H9 (cell line): ENCODE measurements at regions not wholly inside any gene's neighbourhood (a gene's known extent, or its start where the extent isn't known, plus 50 kb on each side); places are given as distances from the start of the nearest gene placed in this dataset.

Experiments used
- DNase-seq: peaks from one replicate; pipeline ENCODE4 v3.0.0-alpha.2; 2017
- H2AFZ ChIP-seq: one replicate; pipeline ENCODE4 v1.6.1; 2013; ENCODE audit warnings: mild to moderate bottlenecking, low read length, control low read depth, moderate library complexity
- H2AK5ac ChIP-seq: 2 replicates; pipeline ENCODE4 v1.6.1; 2013; ENCODE audit warnings: low read length, control low read depth, mixed read lengths; ENCODE audit not compliant: insufficient read length
- H2BK120ac ChIP-seq: one replicate; pipeline ENCODE4 v1.6.1; 2013; ENCODE audit warnings: low read depth, mild to moderate bottlenecking, low read length, control low read depth, inconsistent platforms; ENCODE audit not compliant: poor library complexity, severe bottlenecking
- H2BK12ac ChIP-seq: 2 replicates; pipeline ENCODE4 v1.6.1; 2013; ENCODE audit warnings: low read length, control low read depth, mixed read lengths, low read depth; ENCODE audit not compliant: insufficient read length
- H2BK15ac ChIP-seq: 2 replicates; pipeline ENCODE4 v1.6.1; 2013; ENCODE audit warnings: low read depth, low read length, control low read depth
- H2BK20ac ChIP-seq: one replicate; pipeline ENCODE4 v1.6.1; 2013; ENCODE audit warnings: low read depth, mild to moderate bottlenecking, low read length, control low read depth, inconsistent platforms; ENCODE audit not compliant: poor library complexity, severe bottlenecking
- H2BK5ac ChIP-seq: 2 replicates; pipeline ENCODE4 v1.6.1; 2013; ENCODE audit warnings: low read length, control low read depth, mixed read lengths; ENCODE audit not compliant: insufficient read length
- H3K14ac ChIP-seq: 2 replicates; pipeline ENCODE4 v1.6.1; 2013; ENCODE audit warnings: low read length, control low read depth; ENCODE audit not compliant: insufficient read depth
- H3K18ac ChIP-seq: 2 replicates; pipeline ENCODE4 v1.6.1; 2013; ENCODE audit warnings: low read depth, mild to moderate bottlenecking, mixed read lengths, low read length, control low read depth; ENCODE audit not compliant: insufficient read length
- H3K23ac ChIP-seq: 2 replicates; pipeline ENCODE4 v1.6.1; 2013; ENCODE audit warnings: low read length, control low read depth, mixed read lengths, low read depth; ENCODE audit not compliant: insufficient read length
- H3K23me2 ChIP-seq: 2 replicates; pipeline ENCODE4 v1.6.1; 2013; ENCODE audit warnings: low read depth, mild to moderate bottlenecking, mixed read lengths, low read length, control low read depth; ENCODE audit not compliant: insufficient read length, poor library complexity, severe bottlenecking
- H3K27ac ChIP-seq: 2 replicates; pipeline ENCODE4 v1.5.1; 2013; ENCODE audit warnings: low read length, control low read depth, mixed read lengths, low read depth; ENCODE audit not compliant: insufficient read length
- H3K27me3 ChIP-seq: 2 replicates; pipeline ENCODE4 v1.6.1; 2013; ENCODE audit warnings: low read length, control low read depth, inconsistent platforms; ENCODE audit not compliant: insufficient read depth
- H3K4ac ChIP-seq: 2 replicates; pipeline ENCODE4 v1.6.1; 2013; ENCODE audit warnings: low read depth, mild to moderate bottlenecking, control low read depth, inconsistent platforms, low read length, moderate library complexity
- H3K4me1 ChIP-seq: 2 replicates; pipeline ENCODE4 v1.6.1; 2013; ENCODE audit warnings: low read length, control low read depth, inconsistent platforms; ENCODE audit not compliant: insufficient read depth
- H3K4me2 ChIP-seq: 2 replicates; pipeline ENCODE4 v1.6.1; 2013; ENCODE audit warnings: low read length, control low read depth, mixed read lengths; ENCODE audit not compliant: insufficient read length, insufficient read depth
- H3K56ac ChIP-seq: 2 replicates; pipeline ENCODE4 v1.6.1; 2013; ENCODE audit warnings: low read depth, mild to moderate bottlenecking, mixed read lengths, low read length, control low read depth; ENCODE audit not compliant: insufficient read length
- H3K79me1 ChIP-seq: 2 replicates; pipeline ENCODE4 v1.6.1; 2013; ENCODE audit warnings: low read depth, mild to moderate bottlenecking, moderate library complexity, low read length, control low read depth, inconsistent platforms; ENCODE audit not compliant: insufficient read depth, poor library complexity, severe bottlenecking
- H3K79me2 ChIP-seq: 2 replicates; pipeline ENCODE4 v1.6.1; 2013; ENCODE audit warnings: low read length, control low read depth, inconsistent platforms; ENCODE audit not compliant: insufficient read depth
- H3K9ac ChIP-seq: 2 replicates; pipeline ENCODE4 v1.6.1; 2013; ENCODE audit warnings: low read length, control low read depth, mixed read lengths; ENCODE audit not compliant: insufficient read length; ENCODE audit errors: extremely low read depth
- H3K9me3 ChIP-seq: one replicate; pipeline ENCODE4 v1.6.1; 2013; ENCODE audit warnings: low read depth, low read length, inconsistent platforms; ENCODE audit not compliant: control insufficient read depth
- H3T11ph ChIP-seq: one replicate; pipeline ENCODE4 v1.6.1; 2013; ENCODE audit warnings: mild to moderate bottlenecking, low read length, control low read depth, inconsistent platforms
- H4K20me1 ChIP-seq: one replicate; pipeline ENCODE4 v1.6.1; 2013; ENCODE audit not compliant: control insufficient read depth, insufficient read length, insufficient read depth
- H4K5ac ChIP-seq: 2 replicates; pipeline ENCODE4 v1.6.1; 2013; ENCODE audit warnings: low read depth, mild to moderate bottlenecking, mixed read lengths, low read length, control low read depth; ENCODE audit not compliant: insufficient read length
- H4K8ac ChIP-seq: replicated peaks from 2 replicates; pipeline ENCODE4 v1.6.1; 2013; ENCODE audit warnings: low read length, control low read depth, mixed read lengths, low read depth; ENCODE audit not compliant: insufficient read length
- H4K91ac ChIP-seq: 2 replicates; pipeline ENCODE4 v1.6.1; 2013; ENCODE audit warnings: low read depth, mild to moderate bottlenecking, moderate library complexity, mixed read lengths, low read length, control low read depth; ENCODE audit not compliant: insufficient read length
- H3K27ac Mint-ChIP-seq, 3 experiments: 2 replicates in 2 of 3; 3 replicates in 1 of 3; pipeline ENCODE4 v1.8.0; 2020 to 2021; ENCODE audit warnings: mixed read lengths in 3 of 3, mild to moderate bottlenecking in 1 of 3, moderate library complexity in 1 of 3
- H3K27me3 Mint-ChIP-seq: 2 replicates; pipeline ENCODE4 v1.8.0; 2021; ENCODE audit warnings: low read depth, mild to moderate bottlenecking, moderate library complexity, mixed read lengths
- H3K36me3 Mint-ChIP-seq, 3 experiments: 2 replicates in 2 of 3; 3 replicates in 1 of 3; pipeline ENCODE4 v1.8.0; 2020 to 2021; ENCODE audit warnings: low read depth in 3 of 3, mixed read lengths in 3 of 3; ENCODE audit not compliant: insufficient read depth in 1 of 3
- H3K4me1 Mint-ChIP-seq, 2 experiments: 2 replicates each; pipeline ENCODE4 v1.8.0; 2020; ENCODE audit warnings: mixed read lengths in 2 of 2
- H3K4me3 Mint-ChIP-seq, 2 experiments: 2 replicates in 1 of 2; 3 replicates in 1 of 2; pipeline ENCODE4 v1.8.0; 2020 to 2021; ENCODE audit warnings: mild to moderate bottlenecking in 2 of 2, mixed read lengths in 2 of 2, moderate library complexity in 1 of 2
- H3K9me3 Mint-ChIP-seq, 2 experiments: 2 replicates in 1 of 2; 3 replicates in 1 of 2; pipeline ENCODE4 v1.8.0; 2020; ENCODE audit warnings: mild to moderate bottlenecking in 2 of 2, mixed read lengths in 2 of 2, moderate library complexity in 1 of 2
- CTCF ChIP-seq: fragments of 200-600 bp; sonication (generic); conservative IDR thresholded peaks from 3 replicates; pipeline ENCODE4 v1.8.0; 2021; ENCODE audit warnings: antibody characterized with exemption, mild to moderate bottlenecking
- WGBS: extraction: QIAGEN DNeasy Blood & Tissue Kit; methylation state at CpG from one replicate; pipeline ENCODE4 v1.1.7; 2013; ENCODE audit warnings: missing lambda C conversion rate, low lambda C conversion rate, mixed read lengths; ENCODE audit not compliant: insufficient read length; ENCODE audit errors: extremely low coverage; 5-methylcytosine and 5-hydroxymethylcytosine counted together

GRCh38 chr3:80606073-80606472, 838.3 kb upstream of the ROBO1 start:
- no peak overlapping the region; a peak in 1 of 7 replicates for H3K27ac Mint-ChIP-seq
- H4K5ac ChIP-seq: no peak overlapping the region

More at GRCh38 chr3:80606073-80606472, 838.3 kb upstream of the ROBO1 start:
- H3K79me1 ChIP-seq: no peaks in the 10 kb centered on the region
- H2AK5ac ChIP-seq: no peak overlapping the region
- Mint-ChIP-seq H3K9me3 (peaks cover 0 to 1% of the 10 kb centered on the region in 2 experiments; a peak in 1 of 5 replicates), H3K36me3 (no peaks in the 10 kb centered on the region), H3K27me3 (no peaks in the 10 kb centered on the region), H3K4me3 (no peak overlapping the region), H3K4me1 (peaks cover 9 to 11% of the 10 kb centered on the region in 2 experiments)
- no peak overlapping the region for H3K27ac ChIP-seq
- no peak for DNase-seq
- H3K27me3 ChIP-seq: no peaks in the 10 kb centered on the region
- no peak overlapping the region for H3T11ph ChIP-seq
- H4K8ac ChIP-seq: no peak overlapping the region
- H2AFZ ChIP-seq: no peak overlapping the region
- no peaks in the 10 kb centered on the region for H3K9me3 ChIP-seq
- TF ChIP-seq CTCF: peak; percentile 57; the same call in 2 of the 3 replicates
- no peak overlapping the region for H3K56ac ChIP-seq
- H2BK20ac ChIP-seq: no peak overlapping the region
- H3K23ac ChIP-seq: no peak overlapping the region
- H3K4me1 ChIP-seq: no peaks in the 10 kb centered on the region
- H3K14ac ChIP-seq: no peak overlapping the region
- H3K4me2 ChIP-seq: no peak overlapping the region
- no peak overlapping the region for H2BK12ac ChIP-seq
- no peak overlapping the region for H4K91ac ChIP-seq
- H3K18ac ChIP-seq: no peak overlapping the region
- no peak overlapping the region for H2BK120ac ChIP-seq
- H3K79me2 ChIP-seq: no peaks in the 10 kb centered on the region
- H3K23me2 ChIP-seq: no peaks in the 10 kb centered on the region
- H4K20me1 ChIP-seq: no peaks in the 10 kb centered on the region
- WGBS: no CpG with 5 or more reads among the region's 4 CpGs
- H2BK15ac ChIP-seq: no peak overlapping the region
- no peak overlapping the region for H3K4ac ChIP-seq
- no peak overlapping the region for H3K9ac ChIP-seq
- no peak overlapping the region for H2BK5ac ChIP-seq
